Amniotic stem cell (primary cell): ENCODE measurements at regions not wholly inside any gene's neighbourhood (a gene's known extent, or its start where the extent isn't known, plus 50 kb on each side); places are given as distances from the start of the nearest gene placed in this dataset.
A peak's percentile ranks its signal among the peaks of the same experiment; 100 is the strongest.
"Not testable (repeated sequence)": the region's sequence is repeated elsewhere in the genome, so short reads cannot be mapped to it uniquely, and the experiment has no call there.

Experiments
- DNase-seq: peaks from one replicate; lab custom pipeline; 2025; lab: John Stamatoyannopoulos, UW

DNA sequence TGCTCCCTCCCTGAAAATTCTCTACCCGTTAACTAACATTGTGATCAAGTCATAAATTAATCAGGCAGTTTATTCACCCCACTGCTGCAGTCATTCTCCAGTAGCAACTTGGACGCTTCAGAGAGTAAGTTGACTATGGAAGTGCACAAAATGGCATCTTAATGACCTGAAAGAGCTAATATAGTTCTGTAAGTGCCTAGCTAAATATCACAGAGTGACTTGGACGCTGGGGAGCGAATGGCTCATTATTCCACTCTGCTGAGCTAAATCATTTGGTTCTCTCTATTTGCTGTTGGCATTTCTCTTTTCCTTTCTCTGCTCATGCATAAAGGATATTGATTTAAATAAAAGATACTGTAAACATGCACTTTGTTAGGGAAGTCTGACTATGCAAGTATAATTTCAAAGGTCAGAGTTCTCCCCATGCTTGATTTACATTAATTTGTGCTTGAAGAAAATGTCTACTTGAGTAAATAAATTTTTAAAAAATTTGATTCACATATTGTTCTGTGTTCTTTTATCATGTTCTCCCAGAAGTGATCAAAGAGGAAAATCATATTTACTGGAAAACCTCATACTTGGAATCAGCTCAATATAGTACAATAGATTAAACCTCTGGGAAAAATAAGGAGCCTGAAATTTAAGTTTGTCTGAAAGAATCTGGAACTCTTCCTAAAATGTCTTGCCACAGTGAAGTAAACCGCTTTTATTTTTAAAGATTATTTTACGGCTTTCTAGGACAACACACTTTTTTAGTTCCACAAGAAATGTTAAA lies 169.5 kb upstream of the HAPLN1 start:
- no peak for DNase-seq

DNA sequence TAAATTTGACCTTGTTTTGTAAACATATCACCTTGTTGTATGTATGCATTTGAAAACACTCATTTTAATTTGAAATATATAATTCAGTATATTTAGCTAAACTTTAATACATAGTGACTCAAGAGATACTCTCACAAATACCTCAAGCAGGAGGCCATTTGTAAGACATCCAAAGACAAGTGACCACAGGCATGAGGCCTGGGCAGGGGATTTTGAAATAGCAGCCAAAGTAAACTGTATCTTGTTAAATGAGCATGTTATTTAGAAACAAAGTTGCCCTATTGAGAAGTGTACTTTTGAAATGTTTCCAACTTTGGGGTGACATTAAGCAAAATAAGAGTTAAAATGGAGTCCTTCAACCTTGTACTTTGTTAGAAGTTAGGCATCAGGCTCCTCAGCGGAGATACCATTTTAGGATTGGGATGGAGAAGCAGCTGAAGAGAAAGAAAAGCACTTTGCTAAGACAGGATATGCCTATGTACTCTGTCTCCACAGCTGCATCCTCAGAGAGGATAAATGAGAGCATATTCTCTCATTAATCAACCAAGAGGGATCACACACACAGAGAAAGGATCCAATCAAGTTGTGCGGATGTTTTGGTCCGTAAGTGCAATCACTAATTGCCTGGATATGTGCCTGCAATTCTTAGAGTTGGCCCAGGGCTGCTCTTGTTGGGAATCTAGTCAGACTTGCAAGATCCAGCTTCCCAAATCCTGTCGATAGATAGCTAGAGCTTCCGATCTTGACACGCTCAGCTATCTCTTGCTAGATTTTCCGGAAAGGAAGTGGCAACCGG lies 157.5 kb upstream of the HAPLN1 start:
- no peak for DNase-seq

DNA sequence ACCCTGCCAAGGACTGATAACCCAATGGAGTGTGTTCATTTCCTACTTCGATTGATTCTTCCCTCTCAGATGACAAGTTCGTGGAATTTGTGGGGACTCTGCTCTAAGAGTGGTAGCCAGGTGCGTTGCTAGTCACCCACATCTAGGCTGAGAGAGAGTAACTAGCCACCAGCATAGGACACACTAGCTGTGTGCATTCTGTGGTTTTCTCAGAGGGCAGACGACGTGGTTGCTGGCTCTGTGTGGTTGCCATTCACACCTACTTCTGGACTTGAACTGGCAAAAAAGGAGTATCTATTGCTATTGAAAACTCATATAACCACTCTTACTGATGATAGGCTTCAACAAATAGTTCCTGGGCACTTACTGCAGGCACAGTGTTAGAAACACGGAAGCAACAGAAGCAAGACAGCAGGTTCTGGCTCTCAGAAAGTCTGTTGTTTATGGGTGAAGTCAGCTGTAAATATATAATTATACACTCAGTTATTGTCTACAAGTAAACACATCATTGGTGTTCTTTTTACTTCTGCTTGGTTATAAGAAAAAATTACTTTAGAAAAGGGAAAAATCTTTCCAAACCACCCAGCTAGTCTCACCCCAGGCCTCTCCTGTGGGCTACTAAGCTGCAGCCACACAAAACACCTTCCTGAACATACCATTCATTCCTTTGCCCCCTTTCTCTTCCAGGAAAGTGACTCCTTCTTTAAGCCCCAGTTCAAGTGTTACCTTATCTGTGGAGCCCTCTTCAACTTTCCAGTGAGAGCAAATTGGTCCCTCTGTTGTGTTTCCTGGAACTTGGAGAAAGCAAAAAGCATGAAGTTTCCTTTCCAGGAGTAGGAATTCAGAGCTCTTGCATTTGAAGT lies 151.1 kb upstream of the HAPLN1 start:
- no peak for DNase-seq

DNA sequence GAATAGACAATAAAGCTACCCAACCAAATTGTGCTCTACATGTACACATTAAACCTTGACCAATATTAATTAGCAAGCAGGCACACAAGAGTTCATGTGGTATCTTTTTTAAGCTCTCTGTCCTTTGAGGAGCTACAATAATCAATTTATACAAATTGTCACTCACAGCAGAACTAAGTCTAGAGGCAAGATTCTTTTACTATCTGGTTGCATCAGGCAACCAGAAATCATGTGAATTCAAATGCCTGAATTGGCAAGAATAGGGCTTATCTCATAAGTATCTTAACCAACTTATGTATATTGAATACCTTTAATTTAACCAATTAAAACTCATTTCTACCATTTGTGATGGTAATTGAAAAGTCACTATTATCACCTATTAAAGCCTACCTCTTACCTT lies 145.5 kb upstream of the HAPLN1 start:
- no peak for DNase-seq

DNA sequence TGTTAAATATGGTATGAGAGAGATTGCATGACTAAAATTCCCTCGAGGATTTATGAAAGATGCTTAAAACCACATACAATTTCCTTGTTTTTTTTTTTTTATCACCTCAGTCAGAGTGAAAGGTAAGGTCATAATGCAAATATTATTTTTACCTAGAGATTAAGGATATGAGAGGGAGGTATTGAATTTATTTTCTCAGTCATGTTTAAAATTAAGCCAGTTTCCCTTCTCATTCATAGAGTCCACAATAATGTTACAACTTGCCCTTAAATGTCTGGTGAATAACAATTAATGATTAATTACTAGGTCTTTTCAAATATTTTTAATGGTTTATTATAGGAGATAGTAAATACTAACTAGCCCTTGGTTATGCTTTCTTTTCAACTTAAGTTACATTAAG lies 144.9 kb upstream of the HAPLN1 start:
- no peak for DNase-seq

DNA sequence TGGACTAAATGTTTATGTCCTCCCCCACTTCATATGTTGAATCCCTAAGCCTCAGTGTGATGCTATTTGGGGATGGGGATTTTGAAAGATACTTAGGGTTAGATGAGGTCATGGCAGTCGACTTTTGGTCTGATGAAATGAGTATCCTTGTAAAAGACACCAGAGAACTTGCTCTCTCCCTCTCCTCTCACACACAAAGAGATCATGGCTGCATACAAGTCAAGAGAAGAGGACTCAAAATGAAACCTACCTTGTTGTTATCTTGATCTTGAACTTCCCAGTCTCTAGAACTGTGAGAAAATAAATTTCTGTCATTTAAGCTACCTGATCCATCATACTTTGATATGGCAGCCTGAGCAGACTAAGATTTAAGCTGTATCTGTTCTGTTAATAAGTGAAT lies 144.0 kb upstream of the HAPLN1 start:
- no peak for DNase-seq

DNA sequence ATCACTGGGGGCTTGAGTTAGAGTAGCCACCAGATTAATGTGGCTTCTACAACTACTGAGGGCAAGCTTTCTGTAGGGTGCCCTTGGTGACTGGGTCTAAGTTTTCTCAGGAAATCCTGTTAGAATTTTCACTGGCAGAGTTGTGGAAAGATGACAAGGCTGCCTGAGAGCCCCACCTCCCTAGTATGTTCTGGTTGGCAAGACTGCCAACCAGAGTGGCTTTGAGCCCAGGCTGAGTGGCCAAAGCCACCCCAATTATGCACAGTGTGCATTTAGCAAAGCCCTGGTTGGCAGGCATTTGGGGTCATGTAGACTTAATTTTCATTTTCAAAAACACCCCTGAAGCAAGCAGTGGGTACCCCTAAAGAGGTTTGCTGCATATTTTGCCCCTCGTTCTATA lies 136.7 kb upstream of the HAPLN1 start:
- DNase-seq, result no peak

DNA sequence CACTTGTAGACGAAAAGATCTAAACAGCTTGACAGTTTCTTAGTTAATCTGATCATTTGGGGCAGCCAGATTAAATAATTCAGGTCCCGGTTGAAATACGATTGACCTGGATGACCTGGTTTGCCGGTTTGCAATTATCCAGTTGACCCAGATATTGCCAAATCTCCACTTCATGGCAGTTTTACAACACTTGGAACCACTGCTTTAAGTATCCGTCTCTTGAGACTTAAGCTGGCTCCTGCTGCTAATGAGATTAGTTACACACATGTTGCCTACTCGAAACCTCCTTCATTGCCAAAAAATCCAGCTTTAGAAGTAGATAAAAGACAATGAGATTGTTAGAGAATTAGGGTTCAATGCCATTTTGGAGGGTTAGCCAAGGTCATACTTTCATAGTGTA lies 136.2 kb upstream of the HAPLN1 start:
- DNase-seq, result no peak

DNA sequence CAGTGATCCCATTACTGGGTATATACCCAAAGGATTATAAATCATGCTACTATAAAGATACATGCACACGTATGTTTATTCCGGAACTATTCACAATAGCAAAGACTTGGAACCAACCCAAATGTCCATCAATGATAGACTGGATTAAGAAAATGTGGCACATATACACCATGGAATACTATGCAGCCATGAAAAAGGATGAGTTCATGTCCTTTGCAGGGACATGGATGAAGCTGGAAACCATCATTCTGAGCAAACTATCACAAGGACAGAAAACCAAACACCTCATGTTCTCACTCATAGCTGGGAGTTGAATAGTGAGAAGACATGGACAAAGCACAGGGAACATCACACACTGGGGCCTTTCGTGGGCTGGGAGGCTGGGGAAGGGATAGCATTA lies 129.8 kb upstream of the HAPLN1 start:
- not testable (repeated sequence) for DNase-seq

DNA sequence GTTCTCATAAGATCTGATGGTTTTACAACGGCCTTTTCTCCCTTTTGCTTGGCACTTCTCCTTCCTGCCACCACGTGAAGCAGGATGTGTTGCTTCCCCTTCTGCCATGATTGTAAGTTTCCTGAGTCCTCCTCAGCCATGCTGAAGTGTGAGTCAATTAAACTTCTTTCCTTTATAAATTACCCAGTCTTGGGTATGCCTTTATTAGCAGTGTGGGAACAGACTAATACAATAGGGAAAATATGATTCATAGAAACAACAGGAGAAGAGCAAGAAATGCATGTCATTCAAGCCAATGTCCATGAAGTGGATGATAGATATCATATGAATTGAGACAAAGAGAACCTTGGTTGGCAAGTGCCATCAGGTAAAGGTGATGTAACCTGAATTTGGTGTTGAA lies 128.3 kb upstream of the HAPLN1 start:
- no peak for DNase-seq

DNA sequence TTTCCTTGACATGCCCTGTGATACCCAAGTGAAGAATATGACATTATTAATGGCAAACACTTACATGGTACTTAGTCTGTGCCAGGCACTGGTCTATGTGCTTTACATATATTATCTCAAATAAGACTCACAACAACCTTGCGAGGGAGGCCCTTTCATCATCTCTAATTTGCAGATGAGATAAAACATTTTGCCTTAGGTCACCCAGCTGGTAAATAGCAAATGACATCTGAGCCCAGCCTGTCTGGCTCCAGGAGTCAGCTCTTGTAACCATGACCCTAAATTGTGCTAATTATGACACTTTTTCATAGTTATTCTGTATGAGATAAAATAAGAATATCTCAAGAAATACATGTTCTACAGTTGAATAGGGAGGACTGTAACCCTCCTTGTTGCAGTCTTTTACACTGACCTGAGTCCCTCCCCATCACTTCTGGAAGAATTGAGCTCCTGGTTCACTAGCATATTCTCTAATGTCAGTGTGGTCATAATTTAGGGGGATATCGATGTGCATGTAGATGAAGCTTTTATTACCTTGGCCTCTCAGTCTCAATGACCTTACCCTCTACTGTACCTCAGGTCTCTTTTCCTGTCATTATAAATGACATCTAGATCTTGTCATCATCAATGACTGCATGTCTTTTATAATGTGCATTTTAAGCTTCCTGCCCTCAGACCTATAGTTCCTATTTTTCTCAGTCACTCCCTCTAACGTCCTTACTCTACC lies 126.1 kb upstream of the HAPLN1 start:
- no peak for DNase-seq

DNA sequence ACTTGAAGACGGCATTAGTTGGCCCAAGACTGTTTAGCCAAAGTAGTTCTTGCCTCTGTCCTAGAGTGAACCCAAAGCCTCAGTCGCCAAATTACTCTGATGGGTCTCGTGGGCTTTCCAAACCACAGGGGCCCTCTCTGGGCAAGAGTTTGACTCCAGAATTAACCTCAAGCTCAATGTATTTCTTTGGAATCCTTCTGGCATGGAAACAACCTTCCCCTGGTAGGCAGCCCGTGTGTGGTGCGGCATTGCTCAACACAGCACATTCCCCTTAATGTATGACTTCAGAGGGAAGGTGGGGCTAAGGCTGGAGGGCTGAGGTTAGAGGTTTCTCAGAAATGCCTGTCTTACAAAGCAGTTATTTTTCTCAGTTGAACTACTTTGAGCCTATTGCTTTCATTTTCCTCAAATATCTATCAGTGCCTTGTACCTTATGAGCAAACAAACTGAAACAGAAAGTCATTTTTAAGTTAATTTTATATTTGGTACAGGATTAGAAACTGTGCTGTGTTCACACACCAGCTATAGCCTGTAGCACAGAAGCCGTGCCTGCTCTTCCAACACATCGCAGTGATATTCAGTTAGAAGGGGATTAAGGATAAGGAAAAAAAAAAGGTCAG lies 123.9 kb upstream of the HAPLN1 start:
- DNase-seq, result peak; percentile 2

DNA sequence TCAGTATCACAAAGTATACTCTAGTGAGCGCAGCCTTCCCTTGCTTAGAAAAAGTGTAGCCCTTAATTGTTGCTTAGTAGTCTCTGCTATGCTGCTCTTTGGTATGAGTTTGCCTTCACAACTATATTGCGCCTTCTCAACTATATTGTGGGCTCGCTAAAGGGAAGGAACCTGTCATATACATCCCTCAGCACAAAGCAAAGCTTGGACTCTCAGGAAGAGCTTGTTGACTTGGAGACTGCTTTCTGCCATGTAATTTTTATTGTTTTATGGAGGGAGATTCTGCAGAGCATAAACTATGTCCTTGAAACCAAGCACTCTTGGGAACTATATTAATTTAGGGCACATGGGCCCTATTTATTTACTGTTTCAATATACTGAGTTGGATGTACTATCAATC lies 119.1 kb upstream of the HAPLN1 start:
- no peak for DNase-seq

DNA sequence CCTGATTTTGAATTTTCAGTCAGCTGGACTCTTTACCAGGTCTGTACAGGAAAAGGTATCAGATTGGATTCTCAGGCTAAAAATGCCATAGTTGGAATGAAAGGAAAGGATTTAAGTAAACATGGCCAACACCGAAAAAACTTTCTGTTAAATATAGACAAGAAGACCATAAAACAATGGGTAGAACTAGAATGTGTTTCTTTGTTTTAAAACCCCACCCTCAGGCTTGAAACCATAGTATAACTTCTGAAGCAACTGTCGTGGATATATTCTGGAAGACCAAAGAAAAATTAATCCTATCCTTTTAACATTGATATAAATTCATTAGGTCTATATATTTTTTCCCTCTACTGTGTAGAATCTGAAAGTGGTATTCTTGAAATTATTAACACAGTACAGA lies 118.6 kb upstream of the HAPLN1 start:
- no peak for DNase-seq

DNA sequence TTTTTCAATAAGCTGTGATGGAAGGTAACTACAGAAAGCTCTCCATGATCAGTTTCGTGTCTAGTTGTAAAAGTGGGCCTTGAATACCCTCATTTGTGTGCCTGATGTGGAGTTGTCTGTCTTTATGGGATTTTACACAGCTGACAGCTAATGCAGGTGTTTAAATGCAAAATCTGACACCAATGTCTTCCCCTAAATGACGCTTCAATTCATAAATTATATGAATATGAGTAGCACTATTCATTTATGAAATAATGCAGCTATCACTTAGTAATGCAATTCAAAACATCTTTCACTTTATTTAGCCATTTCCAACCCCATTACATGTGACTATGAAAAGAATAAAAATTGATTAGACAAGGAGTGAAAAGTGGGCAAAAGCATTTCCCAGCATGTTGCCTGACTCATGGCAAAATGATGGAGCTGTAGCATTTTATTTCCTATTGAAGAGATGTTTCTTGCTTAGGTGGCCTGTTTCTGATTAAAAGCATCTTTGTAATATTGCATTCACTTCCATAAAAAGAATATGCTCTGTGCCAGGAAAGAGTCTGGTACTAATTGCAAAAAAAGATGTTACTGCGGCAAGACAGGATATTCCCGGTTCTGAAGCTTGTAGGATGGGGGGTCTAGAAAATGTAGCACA lies 116.7 kb upstream of the HAPLN1 start:
- DNase-seq, result no peak

DNA sequence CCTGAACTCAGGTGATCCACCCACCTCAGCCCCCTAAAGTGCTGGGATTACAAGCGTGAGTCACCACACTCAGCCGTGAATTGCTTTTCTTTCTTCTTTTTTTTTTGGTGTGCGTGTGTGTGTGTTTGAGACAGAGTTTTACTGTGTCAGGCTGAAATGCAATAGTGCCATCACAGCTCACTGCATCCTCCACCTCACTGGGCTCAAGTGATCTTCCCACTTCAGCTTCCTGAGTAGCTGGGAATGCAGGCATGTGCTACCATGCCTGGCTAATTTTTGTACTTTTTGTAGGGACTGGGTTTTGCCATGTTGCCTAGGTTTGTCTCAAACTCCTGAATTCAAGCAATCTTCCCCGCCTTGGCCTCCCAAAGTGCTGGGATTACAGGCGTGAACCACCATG lies 113.7 kb upstream of the HAPLN1 start:
- no peak for DNase-seq

DNA sequence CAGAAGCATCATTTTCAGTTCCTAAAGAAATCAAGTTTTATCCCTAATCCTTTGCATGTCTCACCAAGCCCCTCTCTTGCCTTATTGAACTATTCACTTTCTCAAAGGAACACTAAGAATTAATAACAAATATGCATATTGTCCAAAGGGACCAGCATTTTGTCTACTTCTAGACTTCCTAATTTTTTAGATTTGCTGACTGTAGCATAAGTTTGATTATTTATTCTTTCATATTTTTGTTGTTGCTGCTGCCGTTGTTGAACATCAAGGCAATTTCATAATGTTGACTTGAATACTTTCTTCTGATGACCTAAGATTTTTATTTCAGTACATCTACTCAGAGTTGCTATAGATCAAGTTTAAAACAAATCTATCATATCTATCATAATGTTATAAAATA lies 111.2 kb upstream of the HAPLN1 start:
- DNase-seq, result no peak

DNA sequence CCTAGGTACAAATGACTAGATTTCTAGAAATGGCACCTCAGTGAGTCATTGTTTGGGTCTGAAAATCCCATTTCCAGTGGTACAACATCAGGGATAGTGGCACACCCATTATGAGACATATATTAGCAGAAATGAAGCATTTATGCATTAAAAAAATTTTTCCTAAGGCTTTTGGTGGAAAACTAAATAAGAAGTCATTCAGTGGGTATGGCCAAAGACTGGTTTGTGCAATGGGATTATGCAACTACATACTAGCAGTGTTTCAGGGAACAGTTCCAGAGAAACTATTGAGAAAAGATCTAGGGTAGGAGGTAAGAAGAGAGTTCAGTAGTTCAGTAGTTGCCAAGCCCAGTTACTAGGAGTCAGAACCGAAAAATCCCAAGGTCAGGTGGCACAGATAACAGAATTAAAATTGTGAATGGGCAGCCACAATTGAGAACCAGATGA lies 106.5 kb upstream of the HAPLN1 start:
- DNase-seq, result no peak

DNA sequence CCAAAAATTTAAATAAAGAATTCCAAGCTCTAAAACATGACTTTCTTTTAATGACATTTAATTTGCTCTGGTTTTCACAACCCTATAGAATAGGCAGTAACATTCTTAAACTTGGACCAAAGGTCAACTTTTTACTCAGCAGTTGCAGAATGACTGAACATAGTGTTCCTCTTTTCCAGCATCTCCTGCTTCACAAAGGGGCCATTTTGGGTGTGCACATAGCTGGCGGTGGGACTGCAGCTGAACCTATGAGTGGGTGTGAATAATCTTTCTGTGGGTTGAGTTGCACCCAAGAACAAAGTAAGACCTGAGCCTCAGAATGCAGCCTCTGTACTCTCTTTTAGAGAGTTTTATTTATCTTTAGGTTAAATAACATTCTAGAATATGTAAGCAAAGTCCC lies 96.9 kb upstream of the HAPLN1 start:
- no peak for DNase-seq

DNA sequence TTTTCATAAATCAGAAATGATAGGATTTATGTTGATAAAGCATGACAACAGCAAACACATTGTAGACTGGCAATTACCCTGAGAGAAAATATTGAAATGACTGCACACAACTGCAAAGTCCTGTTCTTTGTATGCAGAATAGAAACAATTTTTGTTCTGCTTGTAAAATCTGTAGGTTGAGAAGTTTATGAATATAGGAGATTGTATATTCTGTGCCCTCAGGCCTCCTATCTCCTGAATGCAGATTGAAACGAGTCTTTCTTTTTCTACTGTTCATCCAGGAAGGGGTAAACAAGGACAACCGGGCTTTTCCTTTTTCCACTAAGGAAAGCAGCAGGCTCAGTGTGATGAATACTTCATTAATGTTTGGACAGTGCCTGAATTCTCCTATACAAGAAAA lies 95.0 kb upstream of the HAPLN1 start:
- DNase-seq, result no peak

DNA sequence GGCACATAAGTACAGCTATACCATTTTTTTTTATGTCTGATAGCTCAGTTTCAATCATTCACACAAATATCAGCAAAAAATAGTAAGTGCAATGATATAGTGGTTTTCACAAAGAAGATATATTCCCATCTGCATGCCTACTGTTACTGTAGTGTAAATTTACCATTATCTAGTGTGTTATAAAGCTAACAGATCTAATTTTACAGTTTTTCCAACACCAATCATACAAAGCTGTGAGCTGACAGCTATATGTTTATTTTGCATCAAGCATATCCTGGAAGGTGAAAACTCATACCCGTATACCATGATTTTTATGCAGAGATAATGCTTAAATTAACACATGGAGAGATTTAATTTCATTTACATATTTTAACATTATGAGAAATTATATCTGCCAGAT lies 89.9 kb upstream of the HAPLN1 start:
- no peak for DNase-seq
